ENCODE measurements at regions not wholly inside any gene's neighbourhood (a gene's known extent, or its start where the extent isn't known, plus 50 kb on each side); places are given as distances from the start of the nearest gene placed in this dataset.

GRCh38 chr7:128145191-128145590, 95.9 kb upstream of the LEP start:
- no peak overlapping the region for H3K27ac ChIP-seq
- no peak for DNase-seq (ENCODE audit: low read depth, low spot score)

DNA sequence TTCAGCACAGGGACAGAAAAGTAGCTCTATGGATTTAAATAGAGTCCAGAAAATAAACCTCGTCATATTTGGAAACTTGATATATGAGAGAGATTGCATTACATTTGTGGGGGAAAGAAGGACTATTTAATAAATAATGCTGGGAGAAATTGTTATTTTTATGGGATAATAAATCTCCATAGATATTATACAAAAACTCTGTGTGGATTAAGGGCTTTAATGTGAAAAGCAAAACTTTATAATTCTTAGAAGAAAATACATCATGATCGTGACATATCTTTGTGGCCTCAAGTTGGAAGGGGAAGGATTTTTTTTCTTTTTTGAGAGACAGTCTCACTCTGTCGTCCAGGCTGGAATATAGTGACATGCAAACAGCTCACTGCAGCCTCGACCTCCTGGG, 95.0 kb upstream of the LEP start:
- no peak for DNase-seq (ENCODE audit: low read depth, low spot score)

DNA sequence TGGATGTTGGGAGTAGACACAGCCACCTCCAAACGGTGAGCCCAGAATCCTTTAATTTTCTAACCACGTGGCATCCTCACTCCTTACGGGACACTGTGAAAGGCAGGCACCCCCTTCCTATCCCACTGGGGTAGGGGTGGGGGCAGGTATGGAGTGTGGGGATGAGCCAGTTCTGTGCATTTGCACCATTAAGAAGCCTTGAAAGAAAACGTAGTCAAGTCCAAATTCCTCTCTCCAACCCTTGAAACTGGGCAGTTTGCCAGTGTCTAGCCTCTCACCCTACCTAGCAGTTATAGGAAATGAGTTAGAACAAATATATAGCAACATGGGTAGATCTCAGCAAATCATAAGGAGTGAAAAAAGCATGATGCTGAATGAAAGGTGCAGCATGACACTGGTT, 92.4 kb upstream of the LEP start:
- DNase-seq (ENCODE audit: low read depth, low spot score), result no peak
- no peak overlapping the region for H3K27ac ChIP-seq

More for the DNA sequence above, 95.0 kb upstream of the LEP start:
- no peak overlapping the region for H3K27ac ChIP-seq

- H3K27ac ChIP-seq, result no peak overlapping the region
- no peak for DNase-seq (ENCODE audit: low read depth, low spot score)
Observed at GRCh38 chr7:128150223-128150865, 90.7 kb upstream of the LEP start.

- DNase-seq (ENCODE audit: low read depth, low spot score), result no peak
- H3K27ac ChIP-seq, result no peak overlapping the region
Observed at GRCh38 chr7:128151635-128152034, 89.4 kb upstream of the LEP start.

DNA sequence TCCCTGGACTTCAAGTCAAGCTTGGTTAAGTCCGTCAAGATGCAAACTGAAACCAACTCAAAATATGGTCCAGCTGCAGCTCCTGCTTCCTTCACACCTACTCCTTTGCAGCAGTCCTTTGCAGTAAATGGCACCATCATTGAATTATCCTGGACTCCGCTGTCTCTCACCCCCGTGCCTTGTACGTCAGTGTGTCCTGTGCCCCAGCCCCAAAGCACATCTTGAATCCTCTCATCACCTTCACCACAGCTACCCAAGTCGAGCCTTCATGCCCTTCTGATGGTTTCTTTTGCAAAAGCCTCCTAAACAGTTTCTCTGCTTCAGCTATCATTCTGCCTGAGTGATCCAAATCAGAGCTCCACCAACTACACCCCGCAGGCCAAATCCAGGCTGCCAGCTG, 88.4 kb upstream of the LEP start:
- H3K27ac ChIP-seq, result no peak overlapping the region
- no peak for DNase-seq (ENCODE audit: low read depth, low spot score)

DNA sequence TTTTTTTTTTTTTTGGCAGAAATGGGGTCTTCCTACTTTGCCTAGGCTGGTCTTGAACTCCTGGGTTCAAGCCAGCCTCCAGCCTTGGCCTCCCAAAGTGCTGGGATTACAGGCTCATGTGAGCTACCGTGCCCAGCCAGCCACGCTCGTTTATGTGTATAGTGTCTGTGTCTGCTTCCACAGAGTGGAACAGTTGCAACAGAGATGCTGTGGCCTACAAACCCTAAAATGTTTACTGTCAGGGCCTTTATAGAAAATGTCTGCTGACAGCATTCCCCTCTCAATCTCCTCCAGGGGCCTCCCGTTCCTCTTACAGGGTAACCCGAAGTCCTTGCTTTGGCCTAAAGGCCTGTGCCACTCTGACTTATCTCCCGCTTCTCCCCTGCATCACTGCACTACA, 87.6 kb upstream of the LEP start:
- no peak for DNase-seq (ENCODE audit: low read depth, low spot score)
- H3K27ac ChIP-seq, result no peak overlapping the region

GRCh38 chr7:128154504-128154903, 86.6 kb upstream of the LEP start:
- no peak for DNase-seq (ENCODE audit: low read depth, low spot score)
- H3K27ac ChIP-seq, result no peak overlapping the region

GRCh38 chr7:128155100-128155740, 85.9 kb upstream of the LEP start:
- no peak for DNase-seq (ENCODE audit: low read depth, low spot score)
- H3K27ac ChIP-seq, result no peak overlapping the region

GRCh38 chr7:128157906-128158305, 83.2 kb upstream of the LEP start:
- no peak for DNase-seq (ENCODE audit: low read depth, low spot score)
- H3K27ac ChIP-seq, result no peak overlapping the region

DNA sequence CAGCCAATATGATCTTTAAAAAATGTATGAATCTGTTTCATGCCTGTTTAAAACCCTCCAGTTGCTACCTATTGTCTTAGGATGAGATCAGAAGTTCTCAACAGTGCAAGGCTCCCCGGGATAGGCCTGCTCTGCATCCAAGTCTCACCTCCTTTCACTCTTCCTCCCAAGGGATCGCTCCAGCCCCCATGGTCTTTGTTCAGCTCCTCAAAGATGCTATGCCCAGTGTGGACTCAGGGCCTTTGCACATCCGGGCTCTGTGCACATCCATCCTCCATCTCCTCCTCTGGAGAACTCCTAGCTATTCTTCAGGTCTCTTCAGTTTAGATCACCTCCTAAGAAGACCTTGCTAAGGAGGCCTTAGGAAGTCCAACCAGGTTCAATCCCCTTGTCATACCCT, 82.7 kb upstream of the LEP start:
- H3K27ac ChIP-seq, result no peak overlapping the region
- DNase-seq (ENCODE audit: low read depth, low spot score), result no peak

- DNase-seq (ENCODE audit: low read depth, low spot score), result no peak
- H3K27ac ChIP-seq, result no peak overlapping the region
Observed at GRCh38 chr7:128160296-128160695, 80.8 kb upstream of the LEP start.

DNA sequence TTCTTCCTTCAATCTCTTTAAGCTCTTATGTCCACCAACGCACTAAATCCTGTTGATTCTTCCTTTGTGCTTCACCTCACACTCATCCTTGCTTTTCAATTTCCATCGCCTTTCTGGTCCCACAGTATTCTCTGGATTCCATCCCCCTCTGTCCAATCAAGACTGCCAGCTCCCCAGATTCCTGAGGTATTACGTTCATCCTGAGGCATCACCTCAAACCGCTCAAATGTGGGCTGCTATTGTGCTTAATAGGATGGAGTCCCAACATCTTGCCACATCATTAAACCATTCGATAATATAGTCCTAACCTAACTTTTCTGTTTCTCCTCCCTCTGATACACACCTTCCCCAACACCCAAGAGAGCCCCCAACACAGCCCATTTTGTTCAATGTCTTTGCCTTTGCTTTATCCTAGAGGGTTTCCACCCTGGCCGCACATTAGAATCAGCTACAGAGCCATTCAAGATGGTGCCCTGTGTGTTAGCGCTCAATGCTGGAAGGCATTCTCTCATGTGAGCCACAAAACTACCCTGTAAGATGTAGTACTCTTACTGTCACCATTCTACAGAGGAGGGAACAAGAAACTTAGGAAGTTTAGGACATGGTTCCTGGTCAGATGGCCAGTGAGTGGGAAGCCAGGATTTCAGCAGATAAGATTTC, 79.5 kb upstream of the LEP start:
- DNase-seq (ENCODE audit: low read depth, low spot score), result no peak
- no peak overlapping the region for H3K27ac ChIP-seq

GRCh38 chr7:128162666-128163065, 78.4 kb upstream of the LEP start:
- no peak overlapping the region for H3K27ac ChIP-seq
- DNase-seq (ENCODE audit: low read depth, low spot score), result no peak

DNA sequence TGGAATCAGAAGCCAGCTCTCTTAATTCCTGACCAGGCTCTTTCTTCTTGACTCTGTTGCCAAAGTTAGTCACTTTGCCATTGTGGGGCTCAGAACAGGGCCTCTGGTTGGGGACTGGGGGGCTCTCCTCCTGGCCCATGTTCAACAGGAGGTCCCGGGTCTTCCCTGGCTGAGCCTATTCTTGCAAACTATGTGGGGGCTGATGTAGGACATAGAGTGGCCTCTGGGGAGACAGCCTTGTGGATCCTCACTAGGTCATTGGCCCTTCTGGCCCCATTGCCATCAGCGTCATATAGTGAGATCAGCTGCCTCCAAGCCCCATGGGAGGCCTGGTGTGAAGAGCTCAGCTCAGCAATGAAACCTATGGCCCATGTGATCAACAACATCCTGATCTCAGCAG, 77.6 kb upstream of the LEP start:
- H3K27ac ChIP-seq, result peak overlapping the region; percentile 82
- DNase-seq (ENCODE audit: low read depth, low spot score), result no peak

DNA sequence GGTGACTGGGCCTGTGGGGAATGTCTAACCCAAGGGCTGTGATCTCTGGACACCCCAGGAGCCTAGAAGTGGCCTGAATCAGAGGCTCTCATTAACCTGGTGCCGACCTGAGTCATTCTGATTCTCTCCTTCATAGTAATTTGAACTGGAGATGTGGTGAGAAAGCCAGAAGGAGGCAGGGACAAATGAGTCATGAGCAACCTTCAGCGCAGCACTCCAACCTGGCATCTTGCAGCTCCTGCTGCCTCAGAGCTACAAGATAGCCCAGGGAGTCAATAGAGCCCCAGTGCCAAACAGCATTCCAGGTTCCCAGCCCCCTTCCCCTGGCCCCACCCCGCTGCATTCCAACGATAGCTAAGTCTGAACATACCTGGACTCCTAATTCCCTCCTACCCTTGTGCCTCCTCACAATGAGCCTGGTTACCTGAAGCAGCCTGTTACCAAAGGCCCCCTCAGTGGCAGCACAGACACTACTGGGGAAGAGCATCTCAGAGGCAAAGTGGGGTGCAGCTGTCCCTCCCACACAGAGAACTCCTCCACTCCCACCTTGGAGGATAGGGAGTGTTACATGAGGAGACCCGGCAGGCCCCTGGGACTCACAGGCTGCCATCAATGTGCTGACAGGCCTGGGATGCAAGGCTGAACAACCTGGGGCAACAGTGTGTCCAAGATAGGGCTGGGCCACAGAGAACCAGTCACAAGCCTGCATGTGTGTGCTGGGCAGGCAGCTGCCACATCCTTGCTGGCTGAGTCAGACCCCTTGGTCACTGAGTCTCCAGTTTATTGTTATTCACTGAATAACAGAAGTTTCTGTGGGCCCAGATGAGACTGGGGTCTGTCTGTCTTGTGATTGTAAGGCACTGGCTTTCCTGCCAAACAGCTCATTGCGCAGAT, 76.8 kb upstream of the LEP start:
- peak; percentile 90 for DNase-seq (ENCODE audit: low read depth, low spot score)
- peak overlapping the region; percentile 82 for H3K27ac ChIP-seq

GRCh38 chr7:128164955-128165670, 76.0 kb upstream of the LEP start:
- DNase-seq (ENCODE audit: low read depth, low spot score), result no peak
- peak overlapping the region; percentile 82 for H3K27ac ChIP-seq

DNA sequence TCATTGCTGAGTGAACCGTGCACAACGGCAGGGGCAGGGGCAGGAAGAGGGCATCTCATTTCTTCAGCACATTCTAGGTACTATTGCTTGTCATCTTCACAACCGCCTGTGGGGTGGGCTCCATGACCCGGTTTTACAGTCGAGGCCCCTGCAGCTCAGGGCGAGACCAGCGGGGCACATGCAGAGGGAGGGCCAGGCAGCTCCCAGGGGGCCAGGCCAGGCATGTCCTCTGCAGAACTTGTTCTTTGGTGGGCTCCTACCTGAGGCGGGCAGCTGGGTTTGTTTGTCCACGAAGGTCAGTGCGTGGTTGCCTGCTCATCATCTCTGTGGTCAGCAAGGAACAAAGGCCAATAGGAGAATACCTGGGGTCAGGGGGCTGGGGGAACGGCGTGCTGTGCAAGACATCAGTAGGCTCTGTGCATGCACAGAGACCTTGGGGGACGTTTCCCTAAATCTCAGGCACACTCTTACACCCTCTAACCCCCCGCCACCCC, 75.1 kb upstream of the LEP start:
- DNase-seq (ENCODE audit: low read depth, low spot score), result no peak
- no peak overlapping the region for H3K27ac ChIP-seq

GRCh38 chr7:128166603-128167041, 74.5 kb upstream of the LEP start:
- DNase-seq (ENCODE audit: low read depth, low spot score), result no peak
- H3K27ac ChIP-seq, result no peak overlapping the region

Measured in epithelial cell of prostate (primary cell).